HG03095 (cell line): ENCODE measurements at regions not wholly inside any gene's neighbourhood (a gene's known extent, or its start where the extent isn't known, plus 50 kb on each side); places are given as distances from the start of the nearest gene placed in this dataset.
"Not testable (repeated sequence)": the region's sequence is repeated elsewhere in the genome, so short reads cannot be mapped to it uniquely, and the experiment has no call there.

Source experiments
- ATAC-seq: cut with Tn5 transposase; IDR thresholded peaks from one replicate; pipeline ENCODE4 v1.9.1; 2021; ENCODE audit warnings: moderate library complexity; ENCODE audit not compliant: unreplicated experiment

GRCh38 chr6:86284809-86285480, 642.3 kb upstream of the SYNCRIP start:
- ATAC-seq: not testable (repeated sequence)

- ATAC-seq: not testable (repeated sequence)
Observed at GRCh38 chr6:86283596-86283995, 640.9 kb upstream of the SYNCRIP start.

GRCh38 chr6:86276056-86276455, 633.4 kb upstream of the SYNCRIP start:
- no peak for ATAC-seq

- ATAC-seq: no peak
Observed at GRCh38 chr6:86273936-86274335, 631.2 kb upstream of the SYNCRIP start.

- no peak for ATAC-seq
Observed at GRCh38 chr6:86256615-86257187, 614.0 kb upstream of the SYNCRIP start.

- no peak for ATAC-seq
Observed at GRCh38 chr6:86255973-86256372, 613.3 kb upstream of the SYNCRIP start.

GRCh38 chr6:86251106-86251505, 608.4 kb upstream of the SYNCRIP start:
- no peak for ATAC-seq

GRCh38 chr6:86217906-86218305, 575.2 kb upstream of the SYNCRIP start:
- ATAC-seq: no peak

- ATAC-seq: no peak
Observed at GRCh38 chr6:86215323-86215722, 572.6 kb upstream of the SYNCRIP start.

- no peak for ATAC-seq
Observed at GRCh38 chr6:86205980-86206379, 563.3 kb upstream of the SYNCRIP start.

GRCh38 chr6:86203044-86203443, 560.4 kb upstream of the SYNCRIP start:
- no peak for ATAC-seq

GRCh38 chr6:86193821-86194220, 551.1 kb upstream of the SYNCRIP start:
- no peak for ATAC-seq

GRCh38 chr6:86192123-86192522, 549.4 kb upstream of the SYNCRIP start:
- peak; percentile 71 for ATAC-seq

- ATAC-seq: not testable (repeated sequence)
Observed at GRCh38 chr6:86175149-86175548, 532.5 kb upstream of the SYNCRIP start.

- no peak for ATAC-seq
Observed at GRCh38 chr6:86154852-86155251, 512.2 kb upstream of the SYNCRIP start.

GRCh38 chr6:86153521-86153920, 510.8 kb upstream of the SYNCRIP start:
- ATAC-seq: no peak

GRCh38 chr6:86152546-86152945, 509.9 kb upstream of the SYNCRIP start:
- ATAC-seq: no peak

GRCh38 chr6:86148586-86148985, 505.9 kb upstream of the SYNCRIP start:
- no peak for ATAC-seq

- ATAC-seq: no peak
Observed at GRCh38 chr6:86147859-86148258, 505.2 kb upstream of the SYNCRIP start.

GRCh38 chr6:86147311-86147710, 504.6 kb upstream of the SYNCRIP start:
- no peak for ATAC-seq

GRCh38 chr6:86146751-86147150, 504.1 kb upstream of the SYNCRIP start:
- ATAC-seq: not testable (repeated sequence)

GRCh38 chr6:86142326-86142725, 499.6 kb upstream of the SYNCRIP start:
- no peak for ATAC-seq
